ENCODE measurements at regions not wholly inside any gene's neighbourhood (a gene's known extent, or its start where the extent isn't known, plus 50 kb on each side); places are given as distances from the start of the nearest gene placed in this dataset.
"Not testable (repeated sequence)": the region's sequence is repeated elsewhere in the genome, so short reads cannot be mapped to it uniquely, and the experiment has no call there.

DNA sequence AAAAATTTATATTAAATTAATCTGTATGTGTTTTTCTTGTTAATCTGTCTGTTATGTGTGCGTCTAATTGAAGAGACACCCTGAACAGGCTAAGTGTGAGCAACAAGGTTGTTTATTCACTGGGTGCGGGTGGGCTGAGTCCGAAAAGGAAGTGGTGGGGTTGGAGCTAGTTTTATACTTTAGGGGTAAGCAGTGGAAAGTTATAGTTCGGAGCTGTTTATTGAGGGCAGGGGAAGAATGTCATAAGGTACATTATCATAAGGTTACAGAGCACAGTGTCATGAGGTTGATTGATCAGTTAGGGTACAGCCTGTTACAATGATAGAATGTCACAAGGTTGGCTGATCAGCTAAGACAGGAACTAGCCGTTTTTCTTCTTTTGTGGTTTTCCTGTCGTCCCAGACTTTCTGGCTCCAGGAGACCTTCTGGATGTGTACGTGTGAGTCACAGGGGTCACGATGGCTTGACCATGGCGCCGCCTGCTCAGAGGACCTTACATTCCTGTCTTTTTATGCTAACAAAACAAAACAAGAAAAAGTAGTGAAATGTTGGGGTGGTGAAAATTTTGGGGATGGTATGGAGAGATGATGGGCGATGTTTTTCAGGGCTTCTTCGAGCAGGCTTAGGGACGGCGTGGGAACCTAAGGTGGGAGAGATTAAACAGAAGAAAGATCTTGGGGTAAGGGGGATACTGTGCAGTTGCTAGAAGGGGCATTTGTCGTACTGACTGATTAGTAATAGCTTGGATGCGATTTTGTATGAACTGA is 754.0 kb upstream of the ADGRB3 start:
- intact Hi-C loops (cut with micrococcal nuclease) = no loop called here

- intact Hi-C loops (cut with micrococcal nuclease) = not testable (repeated sequence)
These were observed 754.7 kb upstream of the ADGRB3 start for GRCh38 chr6:67880343-67880742.

GRCh38 chr6:67879928-67880327 is 755.2 kb upstream of the ADGRB3 start:
- intact Hi-C loops (cut with micrococcal nuclease) = not testable (repeated sequence)

DNA sequence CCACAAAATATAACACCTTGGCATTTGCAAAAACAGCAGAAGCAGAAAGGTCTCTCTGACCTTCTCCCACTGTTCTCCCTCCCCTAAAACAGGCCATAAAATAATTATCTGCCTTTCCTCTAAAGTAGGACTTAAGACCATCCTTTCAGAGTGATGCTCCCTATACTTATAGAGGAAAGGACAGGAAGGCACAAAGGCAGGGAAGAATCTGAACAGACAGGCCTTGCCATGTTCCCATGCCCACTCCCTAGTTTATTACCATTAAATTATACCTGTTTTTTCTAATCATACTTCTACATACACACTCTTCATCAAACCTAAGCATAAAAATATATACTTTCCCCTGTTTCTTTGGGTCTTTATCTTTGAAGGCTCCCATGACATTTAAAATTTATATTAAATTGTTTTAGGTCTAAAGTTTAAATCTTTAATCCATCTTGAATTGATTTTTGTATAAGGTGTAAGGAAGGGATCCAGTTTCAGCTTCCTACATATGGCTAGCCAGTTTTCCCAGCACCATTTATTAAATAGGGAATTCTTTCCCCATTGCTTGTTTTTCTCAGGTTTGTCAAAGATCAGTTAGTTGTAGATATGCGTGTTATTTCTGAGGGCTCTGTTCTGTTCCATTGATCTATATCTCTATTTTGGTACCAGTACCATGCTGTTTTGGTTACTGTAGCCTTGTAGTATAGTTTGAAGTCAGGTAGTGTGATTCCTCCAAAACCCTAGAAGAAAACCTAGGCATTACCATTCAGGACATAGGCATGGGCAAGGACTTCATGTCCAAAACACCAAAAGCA is 755.8 kb upstream of the ADGRB3 start:
- intact Hi-C loops (cut with micrococcal nuclease) = not testable (repeated sequence)

DNA sequence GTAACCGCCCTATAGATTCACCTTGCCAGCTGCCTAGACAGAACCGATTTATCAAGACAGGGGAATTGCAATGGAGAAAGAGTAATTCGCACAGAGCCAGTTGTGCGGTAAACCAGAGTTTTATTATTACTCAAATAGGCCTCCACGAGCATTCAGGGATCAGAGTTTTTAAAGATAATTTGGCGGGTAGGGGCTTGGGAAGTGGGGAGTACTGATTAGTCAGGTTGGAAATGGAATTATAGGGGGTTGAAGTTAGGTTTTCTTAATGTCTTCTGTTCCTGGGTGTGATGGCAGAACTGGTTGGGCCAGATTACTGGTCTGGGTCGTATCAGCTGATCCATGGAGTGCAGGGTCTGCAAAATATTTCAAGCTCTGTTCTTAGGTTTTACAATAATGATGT is 756.9 kb upstream of the ADGRB3 start:
- intact Hi-C loops (cut with micrococcal nuclease) = not testable (repeated sequence)

DNA sequence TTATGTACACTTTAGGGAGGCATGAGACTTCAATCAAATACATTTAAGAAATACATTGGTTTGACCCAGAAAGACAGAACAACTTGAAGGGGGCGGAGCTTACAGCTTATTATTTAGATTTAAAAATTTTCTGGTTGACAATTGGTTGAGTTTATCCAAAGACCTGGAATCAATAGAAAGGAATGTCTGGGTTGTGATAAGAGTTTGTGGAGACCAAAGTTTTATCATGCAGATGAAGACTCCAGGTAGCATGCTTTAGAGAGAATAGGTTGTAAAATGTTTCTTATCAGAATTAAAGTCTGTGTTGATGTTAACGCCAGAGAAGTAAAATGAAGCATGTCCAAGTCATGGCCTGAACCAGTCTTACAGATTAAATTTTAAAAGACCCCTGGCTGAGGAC is 757.8 kb upstream of the ADGRB3 start:
- intact Hi-C loops (cut with micrococcal nuclease) = no loop called here

DNA sequence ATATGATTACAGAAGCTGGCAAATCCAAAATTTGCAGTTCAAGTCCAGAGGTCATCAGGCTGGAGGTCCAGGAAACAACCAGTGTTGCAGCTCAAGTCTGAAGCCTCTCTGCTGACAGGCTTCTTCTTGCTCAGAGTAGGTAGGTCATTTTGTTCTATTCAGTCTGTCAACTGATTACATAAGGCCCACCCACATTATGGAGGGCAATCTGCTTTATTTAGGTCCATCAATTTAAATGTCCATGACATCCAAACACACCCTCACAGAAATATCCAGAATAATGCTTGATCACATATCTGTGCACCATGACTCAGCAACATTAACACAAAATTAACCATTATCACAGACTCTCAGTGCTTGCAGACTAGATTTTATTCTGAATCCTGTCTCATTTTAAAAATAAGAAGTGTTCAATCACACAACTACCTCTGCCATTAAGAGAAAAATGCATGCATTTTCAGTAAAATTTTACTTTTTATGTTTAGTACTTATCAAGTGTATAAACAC is 759.2 kb upstream of the ADGRB3 start:
- intact Hi-C loops (cut with micrococcal nuclease) = no loop called here

- intact Hi-C loops (cut with micrococcal nuclease) = no loop called here
These were observed 764.8 kb upstream of the ADGRB3 start for GRCh38 chr6:67870321-67870720.

GRCh38 chr6:67863346-67863745 is 771.7 kb upstream of the ADGRB3 start:
- intact Hi-C loops (cut with micrococcal nuclease) = no loop called here

GRCh38 chr6:67854098-67854497 is 781.0 kb upstream of the ADGRB3 start:
- intact Hi-C loops (cut with micrococcal nuclease) = no loop called here

- intact Hi-C loops (cut with micrococcal nuclease) = no loop called here
These were observed 795.3 kb upstream of the ADGRB3 start for GRCh38 chr6:67839818-67840217.

DNA sequence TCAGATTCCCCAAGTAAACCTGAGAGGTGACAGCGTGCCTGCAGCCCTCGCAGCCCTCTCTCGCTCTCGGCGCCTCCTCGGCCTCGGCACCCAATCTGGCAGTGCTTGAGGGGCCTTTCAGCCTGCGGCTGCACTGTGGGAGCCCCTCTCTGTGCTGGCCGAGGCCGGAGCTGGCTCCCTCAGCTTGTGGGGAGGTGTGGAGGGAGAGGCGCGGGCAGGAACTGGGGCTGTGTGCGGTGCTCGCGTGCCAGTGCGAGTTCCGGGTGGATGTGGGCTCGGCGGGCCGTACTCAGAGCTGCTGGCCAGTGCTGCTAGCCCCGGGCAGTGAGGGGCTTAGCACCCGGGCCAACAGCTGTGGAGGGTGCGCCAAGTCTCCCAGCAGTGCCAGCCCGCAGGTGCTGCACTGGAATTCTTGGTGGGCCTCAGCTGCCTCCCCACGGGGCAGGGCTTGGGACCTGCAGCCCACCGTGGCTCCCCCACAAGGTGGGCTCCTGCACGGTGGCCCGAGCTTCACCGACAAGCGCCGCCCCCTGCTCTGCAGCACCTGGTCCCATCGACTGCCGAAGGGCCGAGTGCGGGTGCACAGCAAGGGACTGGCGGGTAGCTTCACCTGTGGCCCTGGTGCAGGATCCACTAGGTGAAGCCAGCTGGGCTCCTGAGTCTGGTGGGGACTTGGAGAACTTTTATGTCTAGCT is 809.7 kb upstream of the ADGRB3 start:
- intact Hi-C loops (cut with micrococcal nuclease) = no loop called here

- intact Hi-C loops (cut with micrococcal nuclease) = loop anchor here (5.0 kb wide), 1 partner anchor 1476 kb away; no protein-coding TSS in a partner anchor
These were observed 816.8 kb upstream of the ADGRB3 start for GRCh38 chr6:67818322-67818721.

DNA sequence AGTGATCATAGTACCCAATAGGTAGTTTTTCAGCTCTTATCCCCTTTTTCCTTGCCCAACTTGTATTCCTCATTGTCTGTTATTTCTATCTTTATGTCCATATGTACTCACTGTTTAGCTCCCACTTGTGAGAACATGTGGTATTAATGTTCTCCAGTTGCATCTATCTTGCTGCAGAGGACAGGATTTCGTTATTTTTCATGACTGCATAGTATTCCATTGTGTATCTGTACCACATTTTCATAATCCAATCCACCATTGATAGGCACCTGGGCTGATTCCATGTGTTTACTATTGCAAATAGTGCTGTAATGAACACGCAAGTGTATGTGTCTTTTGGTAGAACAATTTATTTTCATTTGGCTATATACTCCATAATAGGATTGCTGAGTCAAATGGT is 819.5 kb upstream of the ADGRB3 start:
- intact Hi-C loops (cut with micrococcal nuclease) = loop anchor here (5.0 kb wide), 1 partner anchor 1473 kb away; no protein-coding TSS in a partner anchor

GRCh38 chr6:67814262-67814661 is 820.8 kb upstream of the ADGRB3 start:
- intact Hi-C loops (cut with micrococcal nuclease) = no loop called here

DNA sequence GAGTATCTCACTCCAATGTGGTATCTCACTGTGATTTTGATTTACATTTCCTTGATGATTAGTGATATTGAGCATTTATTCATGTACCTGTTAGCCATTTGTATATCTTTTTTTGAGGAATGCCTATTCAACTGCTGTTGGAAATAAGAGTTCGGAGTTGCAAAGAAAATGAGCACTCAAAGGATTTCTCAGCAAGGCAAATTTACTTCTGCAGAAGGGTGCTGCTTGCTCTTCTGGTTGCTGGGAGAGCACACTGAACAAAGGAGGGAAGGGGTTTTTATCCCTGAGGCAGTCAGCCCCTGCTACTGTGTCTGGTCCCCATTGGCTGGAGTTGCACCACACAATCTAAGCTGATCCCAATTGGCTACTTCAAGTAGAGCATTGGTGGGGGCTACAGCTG is 822.4 kb upstream of the ADGRB3 start:
- intact Hi-C loops (cut with micrococcal nuclease) = no loop called here

- intact Hi-C loops (cut with micrococcal nuclease) = no loop called here
These were observed 823.0 kb upstream of the ADGRB3 start for GRCh38 chr6:67812125-67812524.

DNA sequence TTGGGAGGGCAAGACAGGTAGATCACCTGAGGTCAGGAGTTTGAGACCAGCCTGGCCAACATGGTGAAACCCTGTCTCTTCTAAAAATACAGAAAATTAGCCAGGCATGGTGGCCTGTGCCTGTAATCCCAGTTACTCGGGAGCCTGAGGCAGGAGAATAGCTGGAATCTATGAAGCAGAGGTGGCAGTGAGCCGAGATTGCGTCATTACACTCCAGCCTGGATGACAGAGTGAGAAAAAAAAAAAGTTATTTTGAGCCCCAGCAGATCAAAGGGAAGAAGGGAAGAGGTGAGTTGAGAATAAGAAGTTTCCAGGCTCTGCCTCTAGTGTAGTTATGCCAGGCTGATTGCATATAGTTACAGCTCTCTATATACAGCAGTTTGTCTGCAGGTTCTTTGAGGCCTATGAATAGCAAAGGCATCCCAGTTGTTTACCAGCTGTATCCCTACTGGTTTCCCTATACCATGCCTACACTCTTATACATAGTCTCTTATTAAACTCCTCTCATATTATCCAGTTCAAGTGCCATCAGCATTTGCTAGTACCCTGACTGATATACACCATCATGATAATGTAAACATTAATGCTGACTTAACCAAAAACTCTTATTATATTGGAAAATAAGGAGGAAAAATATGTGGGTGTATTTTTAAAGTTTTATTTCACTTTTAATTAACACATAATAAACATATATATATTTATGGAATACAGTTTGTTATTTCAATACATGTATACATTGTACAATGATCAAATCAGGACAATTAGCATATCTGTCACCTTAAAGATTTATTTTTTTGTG is 823.6 kb upstream of the ADGRB3 start:
- intact Hi-C loops (cut with micrococcal nuclease) = no loop called here

DNA sequence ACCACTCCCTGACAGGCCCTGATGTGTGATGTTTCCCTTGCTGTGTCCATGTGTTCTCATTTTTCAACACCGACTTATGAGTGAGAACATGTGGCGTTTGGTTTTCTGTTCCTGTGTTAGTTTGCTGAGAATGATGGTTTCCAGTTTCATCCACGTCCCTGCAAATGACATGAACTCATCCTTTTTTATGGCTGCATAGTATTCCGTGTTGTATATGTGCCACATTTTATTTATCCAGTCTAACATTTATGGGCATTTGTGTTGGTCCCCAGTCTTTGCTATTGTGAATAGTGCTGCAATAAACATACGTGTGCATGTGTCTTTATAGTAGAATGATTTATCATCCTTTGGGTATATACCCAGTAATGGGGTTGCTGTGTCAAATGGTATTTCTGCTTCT is 830.3 kb upstream of the ADGRB3 start:
- intact Hi-C loops (cut with micrococcal nuclease) = loop anchor here (5.0 kb wide), 1 partner anchor 1992 kb away; the partner anchor contains the start of gene LMBRD1

DNA sequence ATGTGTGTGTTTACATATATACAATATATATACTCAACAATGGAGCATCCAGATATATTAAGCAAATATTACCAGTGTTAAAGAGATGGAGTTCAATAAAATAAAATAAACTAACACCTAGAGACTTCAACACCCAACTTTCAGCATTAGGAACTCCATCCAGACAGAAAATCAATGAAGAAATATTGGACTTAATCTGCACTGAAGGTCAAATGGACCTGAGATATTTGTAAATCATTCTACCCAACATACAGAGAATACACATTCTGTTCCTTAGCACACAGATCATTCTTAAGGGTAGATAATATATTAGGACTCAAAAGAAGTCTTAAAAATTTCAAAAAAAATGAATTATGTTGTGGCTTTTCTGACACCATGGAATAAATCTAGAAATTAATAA is 832.3 kb upstream of the ADGRB3 start:
- intact Hi-C loops (cut with micrococcal nuclease) = loop anchor here (5.0 kb wide), 1 partner anchor 1995 kb away; the partner anchor contains the start of gene LMBRD1

GRCh38 chr6:67792996-67793395 is 842.1 kb upstream of the ADGRB3 start:
- intact Hi-C loops (cut with micrococcal nuclease) = no loop called here
